K562 (cell line): ENCODE measurements at regions not wholly inside any gene's neighbourhood (a gene's known extent, or its start where the extent isn't known, plus 50 kb on each side); places are given as distances from the start of the nearest gene placed in this dataset.

ENCODE experiments used
- ATAC-seq: fragments of 200-7000 bp; cut with Tn5 transposase; 3 replicates; pipeline ENCODE4 v1.9.1; 2020; ENCODE audit warnings: moderate library complexity
- BruUV-seq: library from RNA; stranded (reverse); fragments of 400-500 nt; replicated peaks from 2 replicates; lab custom pipeline; 2021; lab: Mats Ljungman, UMichigan
- CTCF ChIA-PET: fragments of 300-600 bp; formaldehyde crosslinking; extraction: SDS; loops from one replicate; lab custom pipeline; 2021; ENCODE audit warnings: low intra/inter-chr PET ratio; lab: Yijun Ruan, JAX
- POLR2A ChIA-PET: fragments of 300-600, 350-650 bp; sonication (Branson Sonifier 250); formaldehyde crosslinking; extraction: SDS; loops from one replicate; lab custom pipeline; 2021; ENCODE audit warnings: antibody characterized with exemption, inconsistent platforms; lab: Yijun Ruan, JAX
- DNase-seq, 4 experiments: peaks; one replicate each; pipeline versions ENCODE4 v3.0.0 to v3.0.0-alpha.2; 2011 to 2018; ENCODE audit warnings: low spot score in 3 of 4, mixed read lengths in 3 of 4; ENCODE audit errors: extremely low read depth in 1 of 4
- FAIRE-seq: peaks from 2 replicates; lab custom pipeline; 2011; peaks lifted over from hg19 to GRCh38; lab: Jason Lieb, UNC
- H2AFZ ChIP-seq: 2 replicates; pipeline ENCODE4 v1.6.0; 2011; ENCODE audit warnings: low read depth, low read length, control low read depth, inconsistent platforms
- H3K27ac ChIP-seq: fragments of 200-600 bp; 3 replicates; pipeline ENCODE4 v1.8.0; 2011; ENCODE audit warnings: low read depth, mild to moderate bottlenecking, control low read depth, inconsistent platforms, low read length, moderate library complexity, mixed read lengths; ENCODE audit errors: extremely low read depth
- H3K27me3 ChIP-seq, 2 experiments: fragments of 300-600 bp in 1 of 2; 2 replicates in 1 of 2; 3 replicates in 1 of 2; pipeline versions ENCODE4 v1.6.0 to v1.8.0; 2011; ENCODE audit warnings: inconsistent platforms in 2 of 2, low read length in 2 of 2, mild to moderate bottlenecking in 1 of 2, mixed read lengths in 1 of 2, moderate library complexity in 1 of 2; ENCODE audit not compliant: control insufficient read depth in 2 of 2, insufficient read depth in 2 of 2
- H3K36me3 ChIP-seq: fragments of 300-600 bp; 3 replicates; pipeline ENCODE4 v1.8.0; 2011; ENCODE audit warnings: mild to moderate bottlenecking, low read length, inconsistent platforms; ENCODE audit not compliant: control insufficient read depth, insufficient read depth
- H3K4me1 ChIP-seq, 2 experiments: fragments of 200-600 bp in 1 of 2; replicated peaks in 1 of 2; 2 replicates in 1 of 2; 3 replicates in 1 of 2; pipeline versions ENCODE4 v1.5.1 to v1.8.0; 2011; ENCODE audit warnings: inconsistent platforms in 2 of 2, low read length in 2 of 2, mild to moderate bottlenecking in 1 of 2, mixed read lengths in 1 of 2, moderate library complexity in 1 of 2; ENCODE audit not compliant: control insufficient read depth in 2 of 2, insufficient read depth in 2 of 2
- H3K4me2 ChIP-seq: 2 replicates; pipeline ENCODE4 v1.6.1; 2011; ENCODE audit warnings: low read length, control low read depth, inconsistent platforms, mixed read lengths; ENCODE audit not compliant: insufficient read depth
- H3K4me3 ChIP-seq: fragments of 200-600 bp; sonication (generic), shearing (Covaris generic); 2 replicates; pipeline ENCODE4 v1.5.1; 2016; ENCODE audit warnings: control low read depth, inconsistent platforms
- H3K79me2 ChIP-seq: fragments of 200-600 bp; 3 replicates; pipeline ENCODE4 v1.8.0; 2011; ENCODE audit warnings: low read length, inconsistent platforms; ENCODE audit not compliant: control insufficient read depth, insufficient read depth
- H3K9ac ChIP-seq, 2 experiments: 2 replicates each; pipeline versions ENCODE4 v1.6.0 to v1.6.1; 2011; ENCODE audit warnings: low read depth in 2 of 2, low read length in 2 of 2, control low read depth in 1 of 2, inconsistent platforms in 1 of 2, mild to moderate bottlenecking in 1 of 2, mixed read lengths in 1 of 2; ENCODE audit not compliant: insufficient read depth in 1 of 2
- H3K9me1 ChIP-seq: one replicate; pipeline ENCODE4 v1.6.0; 2011; ENCODE audit warnings: inconsistent platforms, mild to moderate bottlenecking, low read length, moderate library complexity; ENCODE audit not compliant: control insufficient read depth, insufficient read depth
- H3K9me3 ChIP-seq: replicated peaks from 2 replicates; pipeline ENCODE4 v1.5.1; 2011; ENCODE audit warnings: low read depth, low read length, inconsistent platforms; ENCODE audit not compliant: control insufficient read depth, insufficient read depth
- H4K20me1 ChIP-seq: replicated peaks from 2 replicates; pipeline ENCODE4 v1.6.1; 2011; ENCODE audit warnings: low read length, inconsistent platforms, mixed read lengths; ENCODE audit not compliant: control insufficient read depth, insufficient read depth
- E2F4 ChIP-seq: sonication (generic); formaldehyde crosslinking; IDR thresholded peaks from 2 replicates; pipeline ENCODE4 v1.8.0; 2022; ENCODE audit warnings: mild to moderate bottlenecking, low read depth, missing genetic modification reagents
- NFIC ChIP-seq: fragments of 450-650 bp; IDR thresholded peaks from 2 replicates; pipeline ENCODE4 v1.6.1; 2017; ENCODE audit warnings: mild to moderate bottlenecking, inconsistent platforms
- NR1H2 ChIP-seq: sonication (generic); formaldehyde crosslinking; IDR thresholded peaks from 2 replicates; pipeline ENCODE4 v1.4.0; 2020; ENCODE audit warnings: mild to moderate bottlenecking, missing genetic modification reagents
- PTRF ChIP-seq: fragments of 450-650 bp; IDR thresholded peaks from 2 replicates; pipeline ENCODE4 v1.6.1; 2016; ENCODE audit warnings: mild to moderate bottlenecking, missing genetic modification characterization, missing compliant biosample characterization
- RAD21 ChIP-seq, 2 experiments: fragments of 250-450 bp in 1 of 2; fragments of 450-650 bp in 1 of 2; sonication (Bioruptor Pico) in 1 of 2; formaldehyde crosslinking in 1 of 2; IDR thresholded peaks in 1 of 2; conservative IDR thresholded peaks in 1 of 2; 2 replicates each; pipeline versions ENCODE4 v1.4.0 to v1.8.0; 2020 to 2022; ENCODE audit warnings: mild to moderate bottlenecking in 2 of 2, moderate library complexity in 1 of 2
- SMAD1 ChIP-seq: fragments of 150-350 bp; IDR thresholded peaks from 2 replicates; pipeline ENCODE4 v1.6.1; 2014; ENCODE audit warnings: low read length, low read depth; ENCODE audit not compliant: partially characterized antibody
- SRSF7 ChIP-seq: fragments of 200-400 bp; formaldehyde crosslinking; optimal IDR thresholded peaks from 2 replicates; pipeline ENCODE3; 2017; ENCODE audit warnings: mild to moderate bottlenecking, low read depth, low read length
- THAP12 ChIP-seq: fragments of 250-450 bp; sonication (Bioruptor Pico); IDR thresholded peaks from 2 replicates; pipeline ENCODE4 v1.9.0; 2021; ENCODE audit warnings: mild to moderate bottlenecking, inconsistent platforms
- ZBTB9 ChIP-seq: fragments of 450-650 bp; formaldehyde crosslinking; IDR thresholded peaks from 2 replicates; pipeline ENCODE4 v1.4.0; 2020; ENCODE audit warnings: mild to moderate bottlenecking, moderate library complexity
- ZFP91 ChIP-seq: sonication (generic); formaldehyde crosslinking; IDR thresholded peaks from 2 replicates; pipeline ENCODE4 v1.8.0; 2022; ENCODE audit warnings: mild to moderate bottlenecking, missing genetic modification reagents
- ZNF324 ChIP-seq: fragments of 250-450 bp; sonication (Bioruptor Pico); IDR thresholded peaks from 2 replicates; pipeline ENCODE4 v1.4.0; 2020; ENCODE audit warnings: mild to moderate bottlenecking
- ZNF740 ChIP-seq, 3 experiments: fragments of 200-800 bp in 1 of 3; sonication (Bioruptor generic) in 1 of 3; sonication (generic) in 1 of 3; formaldehyde crosslinking in 1 of 3; IDR thresholded peaks; 2 replicates each; pipeline versions ENCODE4 v1.6.1 to v1.8.0; 2016 to 2022; ENCODE audit warnings: mild to moderate bottlenecking in 2 of 3, missing compliant biosample characterization in 2 of 3, missing genetic modification characterization in 2 of 3, missing genetic modification reagents in 1 of 3
- WGBS: fragments of 100-300 bp; shearing (Covaris generic); methylation state at CpG from one replicate; pipeline ENCODE4 v1.1.6; 2016; ENCODE audit warnings: low coverage, mixed read lengths; ENCODE audit not compliant: insufficient coverage; ENCODE audit errors: missing lambda C conversion rate; 5-methylcytosine and 5-hydroxymethylcytosine counted together
- in situ Hi-C: fragments of 300-500 bp; cut with MboI; formaldehyde crosslinking; loops from 4 replicates; pipeline ENCODE4 v1.15.0; 2018; ENCODE audit warnings: inconsistent platforms, mixed read lengths
- intact Hi-C: fragments of 100-400 bp; cut with micrococcal nuclease; formaldehyde crosslinking; loops from 2 replicates; pipeline ENCODE4 v1.14.2; 2022

- Histone ChIP-seq H3K4me1 (no peaks in the 10 kb centered on the region), H4K20me1 (no peaks in the 10 kb centered on the region), H3K9me3 (no peaks in the 10 kb centered on the region), H3K36me3 (no peaks in the 10 kb centered on the region), H3K79me2 (no peaks in the 10 kb centered on the region), H3K27ac (no peak overlapping the region), H3K9me1 (no peaks in the 10 kb centered on the region), H2AFZ (no peak overlapping the region), H3K4me3 (no peak overlapping the region), H3K9ac (no peak overlapping the region), H3K27me3 (no peaks in the 10 kb centered on the region), H3K4me2 (no peak overlapping the region)
- BruUV-seq, result no TSS peak
- FAIRE-seq (no peak), DNase-seq (no peak), ATAC-seq (no peak)
- in situ Hi-C loops (no loop called here), intact Hi-C loops (no loop called here)
- POLR2A ChIA-PET, result no interaction called here
- 3% methylated on average over 5 of the region's 5 CpGs for WGBS
- CTCF ChIA-PET, result no interaction called here
- TF ChIP-seq ZNF324 (CRISPR knock-in tag) (no peak), E2F4 (CRISPR knock-in tag) (no peak), ZNF740 (CRISPR knock-in tag; IDR thresholded peaks at IDR 0.05) (no peak), ZNF740 (tag; IDR thresholded peaks at IDR 0.05) (no peak), THAP12 (no peak), RAD21 (CRISPR knock-in tag; conservative IDR thresholded peaks at IDR 0.05 in 1 of 2, IDR thresholded peaks at IDR 0.05 in 1 of 2) (no peak), SRSF7 (no peak), SMAD1 (no peak), PTRF (tag) (no peak), NR1H2 (CRISPR knock-in tag) (no peak), ZFP91 (no peak), NFIC (no peak), ZBTB9 (CRISPR knock-in tag) (no peak)
Measured at GRCh38 chr7:51666751-51667150, 350.1 kb upstream of the COBL start.
